Fibroblast of lung (primary cell): ENCODE measurements at regions not wholly inside any gene's neighbourhood (a gene's known extent, or its start where the extent isn't known, plus 50 kb on each side); places are given as distances from the start of the nearest gene placed in this dataset.

Experiments
- EZH2 ChIP-seq: IDR thresholded peaks from 2 replicates; pipeline ENCODE4 v1.5.1; 2012; ENCODE audit warnings: low read length, control low read depth, mild to moderate bottlenecking; ENCODE audit errors: missing control alignments
- TF ChIP-seq, protein P1 (sequence below), 2 donors: IDR thresholded peaks in 1 of 2; conservative IDR thresholded peaks in 1 of 2; 1 replicate in 1 of 2; 2 replicates in 1 of 2; pipeline ENCODE4 v1.5.1; 2011 to 2012; ENCODE audit warnings: low read length in 2 of 2, control low read depth in 1 of 2, inconsistent platforms in 1 of 2, low read depth in 1 of 2, mild to moderate bottlenecking in 1 of 2

DNA sequence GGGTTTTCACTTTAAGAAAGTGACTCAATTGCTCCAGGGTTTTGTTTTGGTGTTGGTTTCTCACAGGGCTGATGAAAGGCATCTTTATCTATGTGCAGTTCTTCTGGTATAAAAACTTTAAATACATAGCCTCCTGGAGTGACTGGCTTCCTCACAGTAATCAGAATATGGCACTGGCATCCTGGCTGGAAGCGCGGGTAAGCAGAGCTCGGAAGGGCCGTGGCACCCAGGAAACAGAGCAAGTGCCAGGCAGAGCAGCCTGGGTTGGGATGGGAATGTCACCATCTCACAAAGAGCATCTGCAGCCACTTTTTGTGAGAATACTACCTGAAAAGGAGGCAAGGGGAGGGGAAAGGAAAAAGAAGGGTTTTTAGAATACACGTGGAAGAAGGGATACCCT, 534.7 kb downstream of the PLCL1 start:
- TF ChIP-seq, protein P1, sequence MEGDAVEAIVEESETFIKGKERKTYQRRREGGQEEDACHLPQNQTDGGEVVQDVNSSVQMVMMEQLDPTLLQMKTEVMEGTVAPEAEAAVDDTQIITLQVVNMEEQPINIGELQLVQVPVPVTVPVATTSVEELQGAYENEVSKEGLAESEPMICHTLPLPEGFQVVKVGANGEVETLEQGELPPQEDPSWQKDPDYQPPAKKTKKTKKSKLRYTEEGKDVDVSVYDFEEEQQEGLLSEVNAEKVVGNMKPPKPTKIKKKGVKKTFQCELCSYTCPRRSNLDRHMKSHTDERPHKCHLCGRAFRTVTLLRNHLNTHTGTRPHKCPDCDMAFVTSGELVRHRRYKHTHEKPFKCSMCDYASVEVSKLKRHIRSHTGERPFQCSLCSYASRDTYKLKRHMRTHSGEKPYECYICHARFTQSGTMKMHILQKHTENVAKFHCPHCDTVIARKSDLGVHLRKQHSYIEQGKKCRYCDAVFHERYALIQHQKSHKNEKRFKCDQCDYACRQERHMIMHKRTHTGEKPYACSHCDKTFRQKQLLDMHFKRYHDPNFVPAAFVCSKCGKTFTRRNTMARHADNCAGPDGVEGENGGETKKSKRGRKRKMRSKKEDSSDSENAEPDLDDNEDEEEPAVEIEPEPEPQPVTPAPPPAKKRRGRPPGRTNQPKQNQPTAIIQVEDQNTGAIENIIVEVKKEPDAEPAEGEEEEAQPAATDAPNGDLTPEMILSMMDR (conservative IDR thresholded peaks at IDR 0.05 in 1 of 2, IDR thresholded peaks at IDR 0.05 in 1 of 2; ENCODE audit: low read depth in 1 of 2, low read length in 2 of 2): no peak
- no peak for TF ChIP-seq EZH2
